Glomerular visceral epithelial cell (primary cell): ENCODE measurements at regions not wholly inside any gene's neighbourhood (a gene's known extent, or its start where the extent isn't known, plus 50 kb on each side); places are given as distances from the start of the nearest gene placed in this dataset.
"Not testable (repeated sequence)": the region's sequence is repeated elsewhere in the genome, so short reads cannot be mapped to it uniquely, and the experiment has no call there.

Source experiments
- DNase-seq: peaks from one replicate; pipeline ENCODE4 v3.0.0-alpha.2; 2016; ENCODE audit errors: extremely low spot score

GRCh38 chr3:164748626-164749025, 329.7 kb downstream of the SI start:
- no peak for DNase-seq

- DNase-seq, result no peak
Measured at GRCh38 chr3:164741869-164742268, 336.4 kb downstream of the SI start.

- no peak for DNase-seq
Measured at GRCh38 chr3:164737174-164737573, 341.1 kb downstream of the SI start.

- DNase-seq, result no peak
Measured at GRCh38 chr3:164732166-164732565, 346.1 kb downstream of the SI start.

GRCh38 chr3:164730815-164731360, 347.4 kb downstream of the SI start:
- DNase-seq, result no peak

- no peak for DNase-seq
Measured at GRCh38 chr3:164723396-164723795, 354.9 kb downstream of the SI start.

- DNase-seq, result not testable (repeated sequence)
Measured at GRCh38 chr3:164702808-164703207, 375.5 kb downstream of the SI start.

GRCh38 chr3:164687902-164688301, 390.4 kb downstream of the SI start:
- no peak for DNase-seq

- no peak for DNase-seq
Measured at GRCh38 chr3:164687211-164687610, 391.1 kb downstream of the SI start.

GRCh38 chr3:164683489-164683888, 394.8 kb downstream of the SI start:
- DNase-seq, result no peak

GRCh38 chr3:164679245-164679644, 399.1 kb downstream of the SI start:
- DNase-seq, result no peak

- no peak for DNase-seq
Measured at GRCh38 chr3:164677317-164677716, 401.0 kb downstream of the SI start.

GRCh38 chr3:164673738-164674137, 404.6 kb downstream of the SI start:
- DNase-seq, result no peak

- no peak for DNase-seq
Measured at GRCh38 chr3:164658125-164658524, 420.2 kb downstream of the SI start.

GRCh38 chr3:164657631-164658030, 420.7 kb downstream of the SI start:
- DNase-seq, result no peak

GRCh38 chr3:164655462-164655861, 422.8 kb downstream of the SI start:
- no peak for DNase-seq

- no peak for DNase-seq
Measured at GRCh38 chr3:164641071-164641470, 437.2 kb downstream of the SI start.

GRCh38 chr3:164640591-164640990, 437.7 kb downstream of the SI start:
- DNase-seq, result no peak

GRCh38 chr3:164620956-164621355, 457.3 kb downstream of the SI start:
- DNase-seq, result no peak

GRCh38 chr3:164620423-164620822, 457.9 kb downstream of the SI start:
- DNase-seq, result no peak

- no peak for DNase-seq
Measured at GRCh38 chr3:164612751-164613150, 465.5 kb downstream of the SI start.

- no peak for DNase-seq
Measured at GRCh38 chr3:164608554-164609276, 469.6 kb downstream of the SI start.

- no peak for DNase-seq
Measured at GRCh38 chr3:164604687-164605086, 473.6 kb downstream of the SI start.

- no peak for DNase-seq
Measured at GRCh38 chr3:164577667-164578210, 500.6 kb downstream of the SI start.
